ENCODE measurements at regions not wholly inside any gene's neighbourhood (a gene's known extent, or its start where the extent isn't known, plus 50 kb on each side); places are given as distances from the start of the nearest gene placed in this dataset.

GRCh38 chr11:90744169-90744568 is 521.3 kb upstream of the CHORDC1 start:
- no peak for TF ChIP-seq CTCF (conservative IDR thresholded peaks at IDR 0.05 in 1 of 2, IDR thresholded peaks at IDR 0.05 in 1 of 2; ENCODE audit: extremely low read depth in 1 of 2, insufficient read depth in 1 of 2, low read depth in 1 of 2, low read length in 2 of 2)
- no peak for TF ChIP-seq EZH2 (IDR thresholded peaks at IDR 0.05; ENCODE audit: borderline replicate concordance, low read length)
